ENCODE measurements at regions not wholly inside any gene's neighbourhood (a gene's known extent, or its start where the extent isn't known, plus 50 kb on each side); places are given as distances from the start of the nearest gene placed in this dataset.

DNA sequence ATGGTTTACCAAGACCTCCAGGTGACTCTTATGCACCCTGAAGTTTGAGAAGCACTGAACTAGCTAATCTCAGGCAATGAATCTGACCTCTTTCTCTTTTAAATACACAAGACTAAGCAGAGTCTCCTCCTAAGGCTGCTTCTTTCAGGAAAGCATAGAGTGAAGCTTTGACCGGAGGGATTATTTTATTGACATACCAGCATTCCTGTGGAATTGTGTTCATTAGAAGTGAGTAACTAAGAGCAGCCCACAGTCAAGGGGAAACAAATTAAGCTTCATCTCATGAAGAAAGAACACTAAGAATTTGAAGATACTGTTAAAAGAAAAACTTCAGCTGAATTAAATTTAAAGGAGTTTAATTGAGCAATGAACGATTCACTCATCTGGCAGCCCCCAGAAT, 963.5 kb downstream of the NTRK3 start:
- Histone ChIP-seq H3K9me3 (no peaks in the 10 kb centered on the region), H3K27ac (replicated peaks in 1 of 4) (no peak overlapping the region), H3K4me1 (no peaks in the 10 kb centered on the region), H3K36me3 (no peaks in the 10 kb centered on the region), H3K4me3 (no peak overlapping the region), H3K27me3 (no peaks in the 10 kb centered on the region)
- no peak for DNase-seq (ENCODE audit: extremely low spot score)
- WGBS = 89% methylated on average over 2 of the region's 2 CpGs
- TF ChIP-seq POLR2AphosphoS5 (IDR thresholded peaks at IDR 0.05) (no peak), CTCF (IDR thresholded peaks at IDR 0.05) (no peak)
- intact Hi-C loops (cut with DNase I) = no loop called here

DNA sequence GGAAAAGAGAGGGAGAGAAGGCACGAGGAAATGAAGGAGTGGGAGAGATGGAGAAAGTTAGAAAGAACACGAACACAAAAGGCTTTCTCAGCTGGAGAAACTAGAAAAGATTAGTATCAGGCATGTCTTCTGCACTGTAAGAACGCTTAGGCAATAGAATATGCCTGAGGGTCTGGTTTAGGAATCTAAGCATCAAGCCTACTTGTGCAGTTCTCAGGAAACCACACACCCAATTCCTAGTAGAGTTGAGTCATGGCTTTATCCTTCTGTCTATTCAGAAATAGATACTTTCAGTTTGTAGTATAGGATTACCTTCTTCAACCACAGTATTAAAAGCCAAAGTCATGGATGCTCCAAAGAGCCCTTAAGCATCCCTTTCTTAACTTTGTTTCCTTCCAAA, 969.4 kb downstream of the NTRK3 start:
- no peaks in the 10 kb centered on the region for H3K36me3 ChIP-seq
- no peaks in the 10 kb centered on the region for H3K4me1 ChIP-seq
- no peaks in the 10 kb centered on the region for H3K9me3 ChIP-seq
- DNase-seq (ENCODE audit: extremely low spot score) = no peak
- no peaks in the 10 kb centered on the region for H3K27me3 ChIP-seq
- intact Hi-C loops (cut with DNase I) = no loop called here
- no peak overlapping the region for H3K27ac ChIP-seq (replicated peaks in 1 of 4)
- H3K4me3 ChIP-seq = no peak overlapping the region
- 58% methylated on average over 3 of the region's 3 CpGs for WGBS
- no peak for TF ChIP-seq POLR2AphosphoS5 (IDR thresholded peaks at IDR 0.05)
- TF ChIP-seq POLR2A (IDR thresholded peaks at IDR 0.05; ENCODE audit: low read depth) = no peak
- TF ChIP-seq EP300 (IDR thresholded peaks at IDR 0.05) = no peak
- no peak for TF ChIP-seq CTCF (IDR thresholded peaks at IDR 0.05)

GRCh38 chr15:87269566-87269965, 987.0 kb downstream of the NTRK3 start:
- TF ChIP-seq POLR2AphosphoS5 (IDR thresholded peaks at IDR 0.05) (no peak), POLR2A (IDR thresholded peaks at IDR 0.05; ENCODE audit: low read depth) (no peak), EP300 (IDR thresholded peaks at IDR 0.05) (no peak), CTCF (IDR thresholded peaks at IDR 0.05) (no peak)
- Histone ChIP-seq H3K9me3 (peaks cover 0 to 17% (median 5%) of the 10 kb centered on the region in 4 donors), H3K36me3 (no peaks in the 10 kb centered on the region), H3K27me3 (no peaks in the 10 kb centered on the region), H3K27ac (replicated peaks in 1 of 4) (no peak overlapping the region), H3K4me3 (no peak overlapping the region), H3K4me1 (no peaks in the 10 kb centered on the region)
- DNase-seq (ENCODE audit: extremely low spot score) = no peak
- intact Hi-C loops (cut with DNase I) = no loop called here
- 42% methylated on average over 1 of the region's 1 CpG for WGBS

- 90% methylated on average over 2 of the region's 2 CpGs for WGBS
- no peak for TF ChIP-seq CTCF (IDR thresholded peaks at IDR 0.05)
- no peak for TF ChIP-seq POLR2AphosphoS5 (IDR thresholded peaks at IDR 0.05)
- no peak for TF ChIP-seq EP300 (IDR thresholded peaks at IDR 0.05)
- TF ChIP-seq POLR2A (IDR thresholded peaks at IDR 0.05; ENCODE audit: low read depth) = no peak
- DNase-seq (ENCODE audit: extremely low spot score) = no peak
- no peaks in the 10 kb centered on the region for H3K27me3 ChIP-seq
- H3K36me3 ChIP-seq = no peaks in the 10 kb centered on the region
- H3K9me3 ChIP-seq = peaks cover 0 to 9% (median 5%) of the 10 kb centered on the region in 4 donors
- H3K27ac ChIP-seq (replicated peaks in 1 of 4) = no peak overlapping the region
- no peak overlapping the region for H3K4me3 ChIP-seq
- H3K4me1 ChIP-seq = no peaks in the 10 kb centered on the region
- intact Hi-C loops (cut with DNase I) = no loop called here
Observed at GRCh38 chr15:87268675-87269074, 987.9 kb downstream of the NTRK3 start.

DNA sequence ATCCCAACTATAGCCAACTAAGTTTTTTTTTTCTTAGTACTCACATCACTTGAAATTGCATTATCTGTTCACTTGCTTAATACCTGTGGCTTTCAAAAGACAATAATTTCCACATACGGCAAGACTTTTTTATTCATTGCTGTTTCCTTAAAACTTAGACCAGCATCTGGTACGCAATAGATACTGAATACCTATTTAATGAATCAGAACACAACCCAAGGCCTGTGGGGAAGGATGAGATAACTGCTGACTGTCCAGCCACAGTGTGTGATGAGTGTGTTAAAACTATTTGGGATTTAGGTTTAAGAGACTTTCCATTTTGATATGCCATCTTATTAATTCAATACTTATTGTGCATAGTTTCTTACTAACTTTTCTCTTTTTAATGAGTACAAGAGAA, 988.7 kb downstream of the NTRK3 start:
- intact Hi-C loops (cut with DNase I) = no loop called here
- 91% methylated on average over 2 of the region's 2 CpGs for WGBS

More for the DNA sequence above, 988.7 kb downstream of the NTRK3 start:
- Histone ChIP-seq H3K36me3 (no peaks in the 10 kb centered on the region), H3K4me3 (no peak overlapping the region), H3K4me1 (no peaks in the 10 kb centered on the region), H3K27me3 (no peaks in the 10 kb centered on the region), H3K9me3 (peaks cover 0 to under 1% (median 0%) of the 10 kb centered on the region in 4 donors), H3K27ac (replicated peaks in 1 of 4) (no peak overlapping the region)
- no peak for DNase-seq (ENCODE audit: extremely low spot score)
- TF ChIP-seq EP300 (IDR thresholded peaks at IDR 0.05) = no peak
- TF ChIP-seq CTCF (IDR thresholded peaks at IDR 0.05) = no peak
- TF ChIP-seq POLR2A (IDR thresholded peaks at IDR 0.05; ENCODE audit: low read depth) = no peak
- TF ChIP-seq POLR2AphosphoS5 (IDR thresholded peaks at IDR 0.05) = no peak
